DMS79 (cell line): ENCODE measurements at regions not wholly inside any gene's neighbourhood (a gene's known extent, or its start where the extent isn't known, plus 50 kb on each side); places are given as distances from the start of the nearest gene placed in this dataset.
"Not testable (repeated sequence)": the region's sequence is repeated elsewhere in the genome, so short reads cannot be mapped to it uniquely, and the experiment has no call there.

Source experiments
- DNase-seq: peaks from one replicate; lab custom pipeline; 2025; lab: John Stamatoyannopoulos, UW

GRCh38 chr3:144023543-144023942, 51.9 kb downstream of the DIPK2A start:
- DNase-seq = not testable (repeated sequence)

GRCh38 chr3:144028798-144029411, 57.3 kb downstream of the DIPK2A start:
- no peak for DNase-seq

GRCh38 chr3:144029769-144030168, 58.1 kb downstream of the DIPK2A start:
- no peak for DNase-seq

- DNase-seq = no peak
These were observed 60.3 kb downstream of the DIPK2A start for GRCh38 chr3:144031938-144032337.

GRCh38 chr3:144032531-144033239, 61.1 kb downstream of the DIPK2A start:
- DNase-seq = no peak

- DNase-seq = no peak
These were observed 61.6 kb downstream of the DIPK2A start for GRCh38 chr3:144033240-144033589.

GRCh38 chr3:144033863-144034262, 62.2 kb downstream of the DIPK2A start:
- no peak for DNase-seq

GRCh38 chr3:144034715-144035290, 63.2 kb downstream of the DIPK2A start:
- no peak for DNase-seq

- DNase-seq = no peak
These were observed 64.9 kb downstream of the DIPK2A start for GRCh38 chr3:144036498-144036897.

GRCh38 chr3:144039661-144040060, 68.0 kb downstream of the DIPK2A start:
- no peak for DNase-seq

GRCh38 chr3:144041960-144042556, 70.4 kb downstream of the DIPK2A start:
- DNase-seq = no peak

- DNase-seq = no peak
These were observed 74.1 kb downstream of the DIPK2A start for GRCh38 chr3:144045766-144046165.

GRCh38 chr3:144049374-144049773, 77.8 kb downstream of the DIPK2A start:
- no peak for DNase-seq

- DNase-seq = no peak
These were observed 79.6 kb downstream of the DIPK2A start for GRCh38 chr3:144051211-144051610.

- no peak for DNase-seq
These were observed 80.7 kb downstream of the DIPK2A start for GRCh38 chr3:144052275-144052674.

- no peak for DNase-seq
These were observed 81.5 kb downstream of the DIPK2A start for GRCh38 chr3:144053121-144053520.

GRCh38 chr3:144054766-144055165, 83.1 kb downstream of the DIPK2A start:
- DNase-seq = no peak

- DNase-seq = no peak
These were observed 84.0 kb downstream of the DIPK2A start for GRCh38 chr3:144055604-144056003.

GRCh38 chr3:144058713-144059112, 87.1 kb downstream of the DIPK2A start:
- no peak for DNase-seq

- DNase-seq = no peak
These were observed 87.9 kb downstream of the DIPK2A start for GRCh38 chr3:144059481-144059880.

GRCh38 chr3:144060881-144061280, 89.3 kb downstream of the DIPK2A start:
- no peak for DNase-seq

- no peak for DNase-seq
These were observed 91.7 kb downstream of the DIPK2A start for GRCh38 chr3:144063306-144063705.

- DNase-seq = no peak
These were observed 95.4 kb downstream of the DIPK2A start for GRCh38 chr3:144067059-144067458.
